SK-N-SH (cell line): ENCODE measurements at regions not wholly inside any gene's neighbourhood (a gene's known extent, or its start where the extent isn't known, plus 50 kb on each side); places are given as distances from the start of the nearest gene placed in this dataset.

ENCODE experiments used
- CTCF ChIA-PET: fragments of 300-600, 350-600 bp; formaldehyde crosslinking; extraction: SDS; loops from one replicate; lab custom pipeline; 2021; lab: Yijun Ruan, JAX
- POLR2A ChIA-PET: fragments of 350-600 bp; sonication (Branson Sonifier 250); formaldehyde crosslinking; extraction: SDS; loops from one replicate; lab custom pipeline; 2020; ENCODE audit warnings: antibody characterized with exemption, inconsistent platforms; lab: Yijun Ruan, JAX
- DNase-seq: peaks from one replicate; pipeline ENCODE4 v3.0.0; 2012
- H2AFZ ChIP-seq: fragments of 200-600 bp; sonication (generic); 2 replicates; pipeline ENCODE4 v1.8.1; 2016; ENCODE audit warnings: antibody characterized with exemption, mild to moderate bottlenecking, low read depth
- H3F3A ChIP-seq: fragments of 200-600 bp; sonication (generic); replicated peaks from 2 replicates; pipeline ENCODE3; 2016; ENCODE audit warnings: antibody characterized with exemption, mild to moderate bottlenecking; ENCODE audit not compliant: insufficient read depth
- H3K27ac ChIP-seq, 2 experiments: fragments of 200-500 bp in 1 of 2; fragments of 200-600 bp in 1 of 2; sonication (Bioruptor generic) in 1 of 2; sonication (generic), shearing (Covaris generic) in 1 of 2; 2 replicates each; pipeline versions ENCODE4 v1.5.1 to v1.6.1; 2014 to 2016; ENCODE audit warnings: low read depth in 2 of 2, inconsistent platforms in 1 of 2, low read length in 1 of 2, mild to moderate bottlenecking in 1 of 2, mixed read lengths in 1 of 2
- H3K27me3 ChIP-seq: fragments of 200-600 bp; sonication (generic), shearing (Covaris generic); 2 replicates; pipeline ENCODE4 v1.6.1; 2016; ENCODE audit warnings: mixed run types; ENCODE audit not compliant: insufficient read depth
- H3K36me3 ChIP-seq, 2 experiments: fragments of 200-500 bp in 1 of 2; fragments of 200-600 bp in 1 of 2; sonication (Bioruptor generic) in 1 of 2; sonication (generic) in 1 of 2; replicated peaks in 1 of 2; 2 replicates each; pipeline versions ENCODE3 to v1.5.1; 2014 to 2016; ENCODE audit warnings: low read length in 1 of 2, mild to moderate bottlenecking in 1 of 2; ENCODE audit not compliant: insufficient read depth in 2 of 2, control insufficient read depth in 1 of 2
- H3K4me1 ChIP-seq, 2 experiments: fragments of 200-500 bp in 1 of 2; fragments of 200-600 bp in 1 of 2; sonication (Bioruptor generic) in 1 of 2; sonication (generic), shearing (Covaris generic) in 1 of 2; 2 replicates each; pipeline versions ENCODE4 v1.5.1 to v1.6.1; 2014 to 2016; ENCODE audit warnings: low read depth in 1 of 2, low read length in 1 of 2, mixed run types in 1 of 2; ENCODE audit not compliant: insufficient read depth in 2 of 2, control insufficient read depth in 1 of 2
- H3K4me2 ChIP-seq: fragments of 200-600 bp; sonication (generic), shearing (Covaris generic); 2 replicates; pipeline ENCODE4 v1.6.1; 2017; ENCODE audit warnings: mixed run types
- H3K4me3 ChIP-seq, 2 experiments: fragments of 200-500 bp in 1 of 2; fragments of 200-600 bp in 1 of 2; sonication (Bioruptor generic) in 1 of 2; sonication (generic), shearing (Covaris generic) in 1 of 2; 2 replicates each; pipeline versions ENCODE4 v1.5.1 to v1.8.1; 2014 to 2016; ENCODE audit warnings: low read depth in 2 of 2, inconsistent platforms in 1 of 2, low read length in 1 of 2, mild to moderate bottlenecking in 1 of 2, mixed read lengths in 1 of 2, moderate library complexity in 1 of 2
- H3K79me2 ChIP-seq: fragments of 200-600 bp; sonication (generic); 2 replicates; pipeline ENCODE4 v1.8.1; 2017; ENCODE audit warnings: mild to moderate bottlenecking; ENCODE audit not compliant: insufficient read depth
- H3K9ac ChIP-seq: fragments of 200-600 bp; sonication (generic); 2 replicates; pipeline ENCODE4 v1.6.1; 2017; ENCODE audit warnings: mixed run types
- H3K9me2 ChIP-seq: fragments of 200-600 bp; sonication (generic); 2 replicates; pipeline ENCODE4 v1.6.1; 2017; ENCODE audit warnings: mixed run types
- H3K9me3 ChIP-seq: fragments of 200-600 bp; sonication (generic); 2 replicates; pipeline ENCODE4 v1.6.1; 2017; ENCODE audit warnings: mixed run types, mild to moderate bottlenecking, moderate library complexity
- H4K20me1 ChIP-seq: fragments of 200-600 bp; sonication (generic); 2 replicates; pipeline ENCODE4 v1.6.1; 2017; ENCODE audit warnings: mild to moderate bottlenecking, mixed run types; ENCODE audit not compliant: insufficient read depth
- CTCF ChIP-seq: fragments of 200-600 bp; sonication (generic); IDR thresholded peaks from 2 replicates; pipeline ENCODE4 v1.6.1; 2017; ENCODE audit warnings: antibody characterized with exemption, mild to moderate bottlenecking, moderate library complexity
- GABPA ChIP-seq: IDR thresholded peaks from 2 replicates; pipeline ENCODE4 v1.4.0; 2012; ENCODE audit warnings: low read depth, mild to moderate bottlenecking
- GATA2 ChIP-seq: sonication (generic); formaldehyde crosslinking; IDR thresholded peaks from 2 replicates; pipeline ENCODE4 v1.5.0; 2020; ENCODE audit warnings: mild to moderate bottlenecking, missing genetic modification reagents
- IRF3 ChIP-seq: fragments of 150-350 bp; IDR thresholded peaks from 2 replicates; pipeline ENCODE4 v1.6.1; 2016; ENCODE audit warnings: mild to moderate bottlenecking, low read depth, low read length
- JUND ChIP-seq: IDR thresholded peaks from 2 replicates; pipeline ENCODE4 v1.4.0; 2012
- MXI1 ChIP-seq: IDR thresholded peaks from 2 replicates; pipeline ENCODE4 v1.6.1; 2012; ENCODE audit warnings: mild to moderate bottlenecking, low read depth, low read length, improper control_type of control experiment
- PBX3 ChIP-seq: IDR thresholded peaks from 2 replicates; pipeline ENCODE4; 2012
- RFX5 ChIP-seq: IDR thresholded peaks from 2 replicates; pipeline ENCODE4 v1.6.1; 2012; ENCODE audit warnings: mild to moderate bottlenecking, improper control_type of control experiment, low read length
- SIN3A ChIP-seq: IDR thresholded peaks from 2 replicates; pipeline ENCODE4 v1.6.1; 2012; ENCODE audit warnings: low read depth, mild to moderate bottlenecking, low read length, moderate library complexity, borderline replicate concordance
- USF1 ChIP-seq: IDR thresholded peaks from 2 replicates; pipeline ENCODE4 v1.4.0; 2012; ENCODE audit warnings: low read depth, borderline replicate concordance
- WGBS: methylation state at CpG from one replicate; pipeline ENCODE4 v1.1.6; 2017; ENCODE audit warnings: low lambda C conversion rate; 5-methylcytosine and 5-hydroxymethylcytosine counted together

GRCh38 chr5:93890657-93891056, 149.3 kb upstream of the POU5F2 start:
- no peak overlapping the region for H3K9ac ChIP-seq

GRCh38 chr5:93887678-93888077, 146.3 kb upstream of the POU5F2 start:
- TF ChIP-seq MXI1 = no peak
- TF ChIP-seq USF1 = no peak
- TF ChIP-seq IRF3 = no peak
- TF ChIP-seq GATA2 (CRISPR knock-in tag) = no peak
- no peak for TF ChIP-seq JUND
- no peak for TF ChIP-seq RFX5
- TF ChIP-seq GABPA = no peak
- no peak for TF ChIP-seq PBX3
- H3K9ac ChIP-seq = no peak overlapping the region
- no peak overlapping the region for H3K4me2 ChIP-seq
- H3K27me3 ChIP-seq = no peaks in the 10 kb centered on the region
- DNase-seq = no peak
- H3K36me3 ChIP-seq = no peaks in the 10 kb centered on the region
- no peak overlapping the region for H3K27ac ChIP-seq
- H3F3A ChIP-seq = no peaks in the 10 kb centered on the region
- WGBS = 85% methylated on average over 1 of the region's 1 CpG
- H3K79me2 ChIP-seq = no peaks in the 10 kb centered on the region
- no peaks in the 10 kb centered on the region for H4K20me1 ChIP-seq
- CTCF ChIA-PET = no interaction called here
- no peak overlapping the region for H2AFZ ChIP-seq
- H3K9me2 ChIP-seq = no peaks in the 10 kb centered on the region
- peaks cover 8 to 11% of the 10 kb centered on the region in 2 experiments; a peak in 2 of 4 replicates for H3K4me1 ChIP-seq
- POLR2A ChIA-PET = no interaction called here
- H3K4me3 ChIP-seq = no peak overlapping the region
- H3K9me3 ChIP-seq = no peaks in the 10 kb centered on the region

More at GRCh38 chr5:93890657-93891056, 149.3 kb upstream of the POU5F2 start:
- H3K9me2 ChIP-seq = no peaks in the 10 kb centered on the region
- H3K36me3 ChIP-seq = no peaks in the 10 kb centered on the region
- DNase-seq = no peak
- ChIA-PET POLR2A (no interaction called here), CTCF (no interaction called here)
- no peak overlapping the region; a peak in 1 of 4 replicates for H3K27ac ChIP-seq
- 97% methylated on average over 4 of the region's 4 CpGs for WGBS
- TF ChIP-seq SIN3A = no peak
- TF ChIP-seq CTCF = no peak
- no peak for TF ChIP-seq PBX3
- no peaks in the 10 kb centered on the region for H3F3A ChIP-seq
- H3K4me2 ChIP-seq = no peak overlapping the region
- no peaks in the 10 kb centered on the region for H4K20me1 ChIP-seq
- H3K4me3 ChIP-seq = no peak overlapping the region
- peaks cover 0 to 22% of the 10 kb centered on the region in 2 experiments; a peak in 2 of 4 replicates for H3K4me1 ChIP-seq
- no peak overlapping the region for H2AFZ ChIP-seq
- H3K27me3 ChIP-seq = no peaks in the 10 kb centered on the region
- H3K79me2 ChIP-seq = no peaks in the 10 kb centered on the region
- no peaks in the 10 kb centered on the region for H3K9me3 ChIP-seq
